Naive B cell (primary cell): ENCODE measurements at regions not wholly inside any gene's neighbourhood (a gene's known extent, or its start where the extent isn't known, plus 50 kb on each side); places are given as distances from the start of the nearest gene placed in this dataset.
A peak's percentile ranks its signal among the peaks of the same experiment; 100 is the strongest.
"Not testable (repeated sequence)": the region's sequence is repeated elsewhere in the genome, so short reads cannot be mapped to it uniquely, and the experiment has no call there.

Source experiments
- ATAC-seq, 2 donors: fragments of 150-1000 bp; cut with Tn5 transposase; 2 replicates each; pipeline ENCODE4 v1.10.0; 2021; ENCODE audit warnings: low read depth in 2 of 2, mild to moderate bottlenecking in 2 of 2, moderate library complexity in 2 of 2
- DNase-seq: peaks from one replicate; pipeline ENCODE4 v3.0.0; 2022
- H3K27ac Mint-ChIP-seq, 6 donors: one replicate each; pipeline ENCODE4 v1.8.0; 2020 to 2022; ENCODE audit warnings: mild to moderate bottlenecking in 6 of 6, mixed read lengths in 6 of 6, moderate library complexity in 5 of 6, inconsistent platforms in 2 of 6
- H3K27me3 Mint-ChIP-seq, 3 donors: one replicate each; pipeline ENCODE4 v1.8.0; 2021 to 2022; ENCODE audit warnings: mixed read lengths in 3 of 3, mild to moderate bottlenecking in 1 of 3
- H3K36me3 Mint-ChIP-seq, 2 donors: one replicate each; pipeline ENCODE4 v1.8.0; 2020 to 2022; ENCODE audit warnings: mixed read lengths in 2 of 2, inconsistent platforms in 1 of 2, mild to moderate bottlenecking in 1 of 2
- H3K4me1 Mint-ChIP-seq, 3 donors: one replicate each; pipeline ENCODE4 v1.8.0; 2020 to 2022; ENCODE audit warnings: mixed read lengths in 3 of 3, inconsistent platforms in 1 of 3, mild to moderate bottlenecking in 1 of 3, moderate library complexity in 1 of 3
- H3K4me3 Mint-ChIP-seq, 8 donors: one replicate each; pipeline ENCODE4 v1.8.0; 2020 to 2022; ENCODE audit warnings: mild to moderate bottlenecking in 8 of 8, mixed read lengths in 8 of 8, moderate library complexity in 8 of 8, inconsistent platforms in 2 of 8
- H3K9me3 Mint-ChIP-seq, 7 donors: one replicate each; pipeline ENCODE4 v1.8.0; 2020 to 2022; ENCODE audit warnings: mixed read lengths in 7 of 7, mild to moderate bottlenecking in 5 of 7, inconsistent platforms in 2 of 7, moderate library complexity in 1 of 7

GRCh38 chr2:77753710-77754345 is 231.7 kb upstream of the LRRTM4 start:
- H3K27ac Mint-ChIP-seq, DNase-seq, H3K27me3 Mint-ChIP-seq, H3K4me3 Mint-ChIP-seq, ATAC-seq, H3K4me1 Mint-ChIP-seq, H3K36me3 Mint-ChIP-seq: not testable (repeated sequence)
- H3K9me3 Mint-ChIP-seq: peaks cover 0 to 11% (median 7%) of the 10 kb centered on the region in 7 donors

- no peak overlapping the region for H3K27ac Mint-ChIP-seq
- H3K36me3 Mint-ChIP-seq: no peaks in the 10 kb centered on the region
- no peak for DNase-seq
- H3K4me3 Mint-ChIP-seq: no peak overlapping the region
- H3K9me3 Mint-ChIP-seq: peaks cover 0 to 15% (median 4%) of the 10 kb centered on the region in 7 donors
- ATAC-seq: no peak
- no peaks in the 10 kb centered on the region for H3K4me1 Mint-ChIP-seq
- H3K27me3 Mint-ChIP-seq: no peaks in the 10 kb centered on the region
Observed at GRCh38 chr2:77767388-77768076, 245.4 kb upstream of the LRRTM4 start.

- Mint-ChIP-seq H3K36me3 (no peaks in the 10 kb centered on the region), H3K9me3 (peaks cover 0 to 20% (median 4%) of the 10 kb centered on the region in 7 donors), H3K4me1 (no peaks in the 10 kb centered on the region), H3K27me3 (no peaks in the 10 kb centered on the region), H3K27ac (no peak overlapping the region), H3K4me3 (no peak overlapping the region)
- ATAC-seq (no peak), DNase-seq (no peak)
Observed at GRCh38 chr2:77768508-77768907, 246.3 kb upstream of the LRRTM4 start.

DNA sequence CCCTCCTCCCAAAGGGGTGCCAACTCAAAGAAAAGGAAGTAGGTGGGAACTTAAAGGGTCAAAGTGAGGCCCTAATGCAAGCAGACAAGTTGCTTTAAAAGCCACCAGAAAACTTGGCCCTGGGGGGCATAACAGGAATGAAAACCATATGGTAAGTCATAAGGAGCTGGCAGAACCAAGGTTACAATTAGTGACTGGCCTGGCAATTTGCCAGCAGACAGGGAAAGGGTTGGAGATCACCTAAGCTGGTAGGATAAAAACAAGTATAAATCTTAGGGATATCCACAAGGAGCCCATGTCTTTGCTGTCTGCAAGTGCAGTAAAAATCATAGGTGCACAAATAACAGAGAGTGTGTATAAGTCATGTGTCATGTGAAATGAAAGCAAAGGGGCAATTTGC is 256.7 kb upstream of the LRRTM4 start:
- peaks cover 5 to 27% (median 15%) of the 10 kb centered on the region in 7 donors for H3K9me3 Mint-ChIP-seq
- no peaks in the 10 kb centered on the region for H3K27me3 Mint-ChIP-seq

GRCh38 chr2:77793500-77793899 is 271.3 kb upstream of the LRRTM4 start:
- H3K4me1 Mint-ChIP-seq, ATAC-seq, H3K4me3 Mint-ChIP-seq, H3K9me3 Mint-ChIP-seq, DNase-seq, H3K27me3 Mint-ChIP-seq, H3K36me3 Mint-ChIP-seq, H3K27ac Mint-ChIP-seq: not testable (repeated sequence)

More for the DNA sequence above, 256.7 kb upstream of the LRRTM4 start:
- Mint-ChIP-seq H3K36me3 (no peaks in the 10 kb centered on the region), H3K27ac (no peak overlapping the region), H3K4me3 (peak overlapping the region in 1 of 8 donors; percentile 35), H3K4me1 (no peaks in the 10 kb centered on the region)
- ATAC-seq (no peak), DNase-seq (no peak)

- H3K27ac Mint-ChIP-seq: no peak overlapping the region
- no peak for DNase-seq
- H3K4me3 Mint-ChIP-seq: no peak overlapping the region
- no peaks in the 10 kb centered on the region for H3K27me3 Mint-ChIP-seq
- H3K36me3 Mint-ChIP-seq: no peaks in the 10 kb centered on the region
- no peak for ATAC-seq
- no peaks in the 10 kb centered on the region for H3K4me1 Mint-ChIP-seq
- H3K9me3 Mint-ChIP-seq: peaks cover 0 to 8% (median 2%) of the 10 kb centered on the region in 7 donors
Observed at GRCh38 chr2:77796397-77796796, 274.2 kb upstream of the LRRTM4 start.

DNA sequence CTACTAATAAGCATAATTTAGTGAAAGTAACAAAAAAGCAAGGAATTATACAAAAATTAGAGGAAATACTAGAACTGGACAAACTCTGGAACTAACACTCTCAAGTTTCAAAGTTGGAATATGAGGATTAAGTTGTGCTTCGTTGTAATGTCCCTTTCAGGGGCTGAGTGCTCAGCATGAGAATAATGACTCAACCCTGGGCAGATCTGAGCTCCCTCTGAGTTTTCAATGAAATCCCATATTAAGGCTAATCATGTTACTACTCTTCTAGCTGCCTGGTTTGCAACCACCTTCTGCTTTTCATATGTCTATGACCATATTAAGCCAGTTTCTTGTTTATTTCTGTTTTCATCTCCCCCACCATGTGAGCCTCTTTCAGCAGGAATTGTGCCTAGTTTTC is 274.9 kb upstream of the LRRTM4 start:
- Mint-ChIP-seq H3K27ac (no peak overlapping the region), H3K4me3 (no peak overlapping the region), H3K27me3 (no peaks in the 10 kb centered on the region), H3K36me3 (no peaks in the 10 kb centered on the region), H3K9me3 (peaks cover 0 to 4% (median 0%) of the 10 kb centered on the region in 7 donors), H3K4me1 (no peaks in the 10 kb centered on the region)
- DNase-seq (no peak), ATAC-seq (no peak)

GRCh38 chr2:77800410-77800809 is 278.2 kb upstream of the LRRTM4 start:
- Mint-ChIP-seq H3K4me3 (no peak overlapping the region), H3K27me3 (no peaks in the 10 kb centered on the region)

GRCh38 chr2:77807531-77808215 is 285.5 kb upstream of the LRRTM4 start:
- H3K27ac Mint-ChIP-seq: no peak overlapping the region
- no peaks in the 10 kb centered on the region for H3K4me1 Mint-ChIP-seq
- ATAC-seq: no peak
- peaks cover 4 to 33% (median 16%) of the 10 kb centered on the region in 7 donors for H3K9me3 Mint-ChIP-seq
- no peaks in the 10 kb centered on the region for H3K36me3 Mint-ChIP-seq
- no peak overlapping the region for H3K4me3 Mint-ChIP-seq
- no peaks in the 10 kb centered on the region for H3K27me3 Mint-ChIP-seq
- DNase-seq: no peak

More at GRCh38 chr2:77800410-77800809, 278.2 kb upstream of the LRRTM4 start:
- H3K4me1 Mint-ChIP-seq: no peaks in the 10 kb centered on the region
- peaks cover 2 to 6% (median 4%) of the 10 kb centered on the region in 7 donors for H3K9me3 Mint-ChIP-seq
- H3K27ac Mint-ChIP-seq: no peak overlapping the region
- ATAC-seq: no peak
- no peaks in the 10 kb centered on the region for H3K36me3 Mint-ChIP-seq
- no peak for DNase-seq

GRCh38 chr2:77808599-77808998 is 286.4 kb upstream of the LRRTM4 start:
- ATAC-seq (no peak), DNase-seq (no peak)
- Mint-ChIP-seq H3K27me3 (no peaks in the 10 kb centered on the region), H3K9me3 (peaks cover 4 to 35% (median 18%) of the 10 kb centered on the region in 7 donors), H3K36me3 (no peaks in the 10 kb centered on the region), H3K4me1 (no peaks in the 10 kb centered on the region), H3K27ac (no peak overlapping the region), H3K4me3 (no peak overlapping the region)

DNA sequence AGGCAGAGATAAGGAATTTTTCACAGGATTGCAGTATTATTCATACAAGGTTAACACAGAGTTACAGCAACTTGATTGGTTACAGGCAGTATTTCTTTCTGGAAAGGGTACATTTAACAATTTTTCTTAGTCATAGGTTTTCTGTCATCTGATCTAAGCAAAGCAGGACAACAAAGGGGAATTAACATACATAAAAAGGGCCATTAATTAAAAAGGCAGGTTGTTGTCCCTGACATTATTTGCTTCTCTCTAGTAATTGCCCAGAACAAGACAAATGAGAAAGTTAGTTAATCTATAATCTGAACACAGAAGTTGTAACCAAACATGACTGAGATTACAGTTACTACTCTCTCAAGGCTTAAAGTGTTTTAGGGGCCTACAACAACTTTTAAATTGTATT is 291.4 kb upstream of the LRRTM4 start:
- Mint-ChIP-seq H3K36me3 (no peaks in the 10 kb centered on the region), H3K4me1 (no peaks in the 10 kb centered on the region), H3K27me3 (no peaks in the 10 kb centered on the region), H3K9me3 (peaks cover 4 to 27% (median 11%) of the 10 kb centered on the region in 7 donors), H3K27ac (no peak overlapping the region), H3K4me3 (no peak overlapping the region)
- ATAC-seq (no peak), DNase-seq (no peak)

GRCh38 chr2:77816618-77817017 is 294.4 kb upstream of the LRRTM4 start:
- DNase-seq (no peak), ATAC-seq (no peak)
- H3K36me3 Mint-ChIP-seq: no peaks in the 10 kb centered on the region
- no peak overlapping the region for H3K27ac Mint-ChIP-seq
- H3K27me3 Mint-ChIP-seq: no peaks in the 10 kb centered on the region
- no peak overlapping the region for H3K4me3 Mint-ChIP-seq
- no peaks in the 10 kb centered on the region for H3K4me1 Mint-ChIP-seq
- H3K9me3 Mint-ChIP-seq: peaks cover 7 to 17% (median 13%) of the 10 kb centered on the region in 7 donors

DNA sequence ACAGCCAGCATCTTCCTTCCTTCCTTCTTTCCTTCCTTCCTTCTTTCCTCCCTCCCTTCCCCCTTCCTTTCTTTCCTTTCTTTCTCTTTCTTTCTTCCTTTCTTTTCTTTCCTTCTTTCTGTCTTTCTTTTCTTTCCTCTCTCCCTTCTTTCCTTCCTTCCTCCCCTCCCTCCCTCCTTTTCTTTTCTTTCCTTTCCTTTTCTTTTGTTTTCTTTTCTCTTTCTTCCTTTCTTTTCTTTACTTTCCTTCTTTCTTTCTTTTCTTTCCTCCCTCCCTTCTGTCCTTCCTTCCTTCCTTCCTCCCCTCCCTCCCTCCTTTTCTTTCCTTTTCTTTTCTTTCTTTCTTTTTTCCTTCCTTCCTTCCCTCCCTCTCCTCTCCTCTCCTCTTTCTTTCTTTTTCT is 296.0 kb upstream of the LRRTM4 start:
- no peaks in the 10 kb centered on the region for H3K36me3 Mint-ChIP-seq
- peaks cover 7 to 13% (median 8%) of the 10 kb centered on the region in 7 donors for H3K9me3 Mint-ChIP-seq
- ATAC-seq (no peak), DNase-seq (no peak)
- no peaks in the 10 kb centered on the region for H3K27me3 Mint-ChIP-seq
- no peak overlapping the region for H3K27ac Mint-ChIP-seq
- no peak overlapping the region for H3K4me3 Mint-ChIP-seq
- no peaks in the 10 kb centered on the region for H3K4me1 Mint-ChIP-seq

DNA sequence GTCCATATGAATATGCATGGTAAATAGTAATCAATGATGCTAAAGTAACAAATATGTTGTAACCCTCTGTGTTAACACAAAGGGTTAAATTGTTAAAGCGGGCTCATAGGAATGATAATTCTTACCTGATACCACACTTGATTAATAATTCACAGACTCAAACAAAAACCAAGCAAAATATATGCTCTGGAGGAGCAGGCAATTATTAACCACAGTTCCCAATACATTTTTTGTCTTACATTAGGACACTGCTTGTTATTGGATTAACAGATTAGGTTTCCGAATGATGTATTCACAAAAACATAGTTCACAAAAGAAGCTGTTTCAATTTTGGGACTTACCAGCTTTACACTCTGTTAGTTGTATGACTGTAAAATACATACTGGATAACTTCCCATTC is 300.9 kb upstream of the LRRTM4 start:
- H3K4me1 Mint-ChIP-seq: no peaks in the 10 kb centered on the region
- DNase-seq: no peak
- H3K4me3 Mint-ChIP-seq: no peak overlapping the region
- no peaks in the 10 kb centered on the region for H3K36me3 Mint-ChIP-seq
- no peak for ATAC-seq
- H3K27me3 Mint-ChIP-seq: no peaks in the 10 kb centered on the region
- no peak overlapping the region for H3K27ac Mint-ChIP-seq
- H3K9me3 Mint-ChIP-seq: peaks cover 6 to 23% (median 16%) of the 10 kb centered on the region in 7 donors
